TTC549 (cell line): ENCODE measurements at regions not wholly inside any gene's neighbourhood (a gene's known extent, or its start where the extent isn't known, plus 50 kb on each side); places are given as distances from the start of the nearest gene placed in this dataset.

Experiments
- FAIRE-seq: peaks from 2 replicates; lab custom pipeline; 2012; peaks lifted over from hg19 to GRCh38; lab: Jason Lieb, UNC

GRCh38 chr10:36700123-36700522 is 425.3 kb upstream of the ANKRD30A start:
- FAIRE-seq, result no peak

GRCh38 chr10:36692759-36693158 is 432.6 kb upstream of the ANKRD30A start:
- FAIRE-seq, result no peak

GRCh38 chr10:36688717-36689116 is 436.7 kb upstream of the ANKRD30A start:
- FAIRE-seq, result no peak

GRCh38 chr10:36683421-36683820 is 442.0 kb upstream of the ANKRD30A start:
- peak; percentile 47 for FAIRE-seq

GRCh38 chr10:36681751-36682632 is 443.4 kb upstream of the ANKRD30A start:
- peak; percentile 97 for FAIRE-seq

GRCh38 chr10:36679554-36679953 is 445.8 kb upstream of the ANKRD30A start:
- FAIRE-seq, result no peak

GRCh38 chr10:36677431-36677768 is 448.0 kb upstream of the ANKRD30A start:
- no peak for FAIRE-seq

GRCh38 chr10:36676756-36677430 is 448.5 kb upstream of the ANKRD30A start:
- FAIRE-seq, result no peak

- FAIRE-seq, result no peak
These were observed 449.1 kb upstream of the ANKRD30A start for GRCh38 chr10:36676321-36676720.

GRCh38 chr10:36675458-36675880 is 449.9 kb upstream of the ANKRD30A start:
- no peak for FAIRE-seq

GRCh38 chr10:36671607-36672006 is 453.8 kb upstream of the ANKRD30A start:
- FAIRE-seq, result peak; percentile 87

GRCh38 chr10:36670621-36671402 is 454.6 kb upstream of the ANKRD30A start:
- peak; percentile 96 for FAIRE-seq

- FAIRE-seq, result peak; percentile 84
These were observed 455.6 kb upstream of the ANKRD30A start for GRCh38 chr10:36669615-36670352.

GRCh38 chr10:36666451-36666850 is 458.9 kb upstream of the ANKRD30A start:
- FAIRE-seq, result peak; percentile 75

GRCh38 chr10:36662571-36662970 is 462.8 kb upstream of the ANKRD30A start:
- FAIRE-seq, result no peak

GRCh38 chr10:36650274-36650673 is 475.1 kb upstream of the ANKRD30A start:
- no peak for FAIRE-seq

GRCh38 chr10:36647540-36647939 is 477.9 kb upstream of the ANKRD30A start:
- FAIRE-seq, result no peak

GRCh38 chr10:36640626-36641025 is 484.8 kb upstream of the ANKRD30A start:
- FAIRE-seq, result no peak

- FAIRE-seq, result no peak
These were observed 486.8 kb upstream of the ANKRD30A start for GRCh38 chr10:36638462-36639155.

GRCh38 chr10:36636879-36637278 is 488.5 kb upstream of the ANKRD30A start:
- no peak for FAIRE-seq

GRCh38 chr10:36636285-36636839 is 489.0 kb upstream of the ANKRD30A start:
- no peak for FAIRE-seq
